Activated CD8-positive, alpha-beta memory T cell treated with anti-CD3 and anti-CD28 coated beads for 24 hours (primary cell): ENCODE measurements at regions not wholly inside any gene's neighbourhood (a gene's known extent, or its start where the extent isn't known, plus 50 kb on each side); places are given as distances from the start of the nearest gene placed in this dataset.
"Not testable (repeated sequence)": the region's sequence is repeated elsewhere in the genome, so short reads cannot be mapped to it uniquely, and the experiment has no call there.

ENCODE experiments used
- DNase-seq: peaks from one replicate; pipeline ENCODE4 v3.0.0-alpha.2; 2020

- peak; percentile 86 for DNase-seq
Measured at GRCh38 chrX:3815896-3816664, 102.6 kb upstream of the PRKX start.

GRCh38 chrX:3811331-3812311, 98.2 kb upstream of the PRKX start:
- DNase-seq: no peak

GRCh38 chrX:3807906-3808305, 94.5 kb upstream of the PRKX start:
- DNase-seq: no peak

GRCh38 chrX:3806630-3807029, 93.2 kb upstream of the PRKX start:
- no peak for DNase-seq

- DNase-seq: no peak
Measured at GRCh38 chrX:3803713-3804112, 90.3 kb upstream of the PRKX start.

- no peak for DNase-seq
Measured at GRCh38 chrX:3803305-3803704, 89.9 kb upstream of the PRKX start.

- DNase-seq: not testable (repeated sequence)
Measured at GRCh38 chrX:3795411-3795810, 82.0 kb upstream of the PRKX start.

GRCh38 chrX:3791449-3791848, 78.0 kb upstream of the PRKX start:
- no peak for DNase-seq

GRCh38 chrX:3788494-3789233, 75.2 kb upstream of the PRKX start:
- peak; percentile 59 for DNase-seq

GRCh38 chrX:3787856-3788255, 74.4 kb upstream of the PRKX start:
- no peak for DNase-seq

- DNase-seq: not testable (repeated sequence)
Measured at GRCh38 chrX:3785822-3786221, 72.4 kb upstream of the PRKX start.

- DNase-seq: no peak
Measured at GRCh38 chrX:3780564-3780963, 67.1 kb upstream of the PRKX start.

- no peak for DNase-seq
Measured at GRCh38 chrX:3779546-3779945, 66.1 kb upstream of the PRKX start.

GRCh38 chrX:3777416-3777815, 64.0 kb upstream of the PRKX start:
- no peak for DNase-seq

- DNase-seq: no peak
Measured at GRCh38 chrX:3771766-3772165, 58.3 kb upstream of the PRKX start.

- no peak for DNase-seq
Measured at GRCh38 chrX:3768881-3769280, 55.4 kb upstream of the PRKX start.
